ENCODE measurements at regions not wholly inside any gene's neighbourhood (a gene's known extent, or its start where the extent isn't known, plus 50 kb on each side); places are given as distances from the start of the nearest gene placed in this dataset.

- POLR2A ChIA-PET = no interaction called here
- no peaks in the 10 kb centered on the region for H3K79me2 ChIP-seq (ENCODE audit: insufficient read depth, low read length)
- H4K20me1 ChIP-seq (ENCODE audit: insufficient read depth, low read length) = no peaks in the 10 kb centered on the region
- in situ Hi-C loops (cut with HindIII; ENCODE audit: extremely low pct_ligation_motif_present, low pct_unique_long_range_greater_than_20kb) (loop anchor here (25.0 kb wide), 2 partner anchors 571 to 796 kb away; no protein-coding TSS in a partner anchor), intact Hi-C loops (cut with micrococcal nuclease; ENCODE audit: unreplicated experiment) (no loop called here)
- ATAC-seq (no peak), FAIRE-seq (no peak), DNase-seq (ENCODE audit: low spot score) (no peak)
- H2AFZ ChIP-seq (ENCODE audit: low read length) = no peak overlapping the region
- CTCF ChIA-PET (ENCODE audit: low intra/inter-chr PET ratio, low total read pairs) = no interaction called here
- WGBS (ENCODE audit: low lambda C conversion rate) = 38% methylated on average over 4 of the region's 4 CpGs
- no peaks in the 10 kb centered on the region for H3K4me1 ChIP-seq (ENCODE audit: insufficient read depth, low read length)
- H3K4me2 ChIP-seq (ENCODE audit: low read depth, low read length) = no peak overlapping the region
- no peak overlapping the region for H3K9ac ChIP-seq (ENCODE audit: insufficient read depth, low read depth, low read length)
- TF ChIP-seq ZFP36 (IDR thresholded peaks at IDR 0.05; ENCODE audit: borderline replicate concordance, low read depth, low read length, partially characterized antibody) (no peak), ZNF512B (CRISPR knock-in tag; IDR thresholded peaks at IDR 0.05; ENCODE audit: borderline replicate concordance) (no peak), POLR2AphosphoS2 (IDR thresholded peaks at IDR 0.05; ENCODE audit: low read depth, low read length) (no peak), EZH2 (conservative IDR thresholded peaks at IDR 0.05; ENCODE audit: low read depth, low read length) (no peak), TRIM22 (IDR thresholded peaks at IDR 0.05) (no peak), CREB1 (IDR thresholded peaks at IDR 0.05) (no peak), CREB1 (CRISPR knock-in tag; IDR thresholded peaks at IDR 0.05) (no peak), ARNT (IDR thresholded peaks at IDR 0.05) (no peak), ZBTB8A (CRISPR knock-in tag; IDR thresholded peaks at IDR 0.05; ENCODE audit: borderline replicate concordance, low read depth) (no peak), LBX2 (CRISPR knock-in tag; IDR thresholded peaks at IDR 0.05; ENCODE audit: borderline replicate concordance) (no peak), ZNF280B (CRISPR knock-in tag; IDR thresholded peaks at IDR 0.05; ENCODE audit: borderline replicate concordance) (no peak), HOXD1 (CRISPR knock-in tag; IDR thresholded peaks at IDR 0.05) (no peak), MAFG (CRISPR knock-in tag; IDR thresholded peaks at IDR 0.05) (no peak), ZNF207 (IDR thresholded peaks at IDR 0.05; ENCODE audit: borderline replicate concordance) (no peak), ZNF597 (CRISPR knock-in tag; IDR thresholded peaks at IDR 0.05) (no peak), ZNF784 (CRISPR knock-in tag; IDR thresholded peaks at IDR 0.05; ENCODE audit: borderline replicate concordance) (no peak)
- H3K27me3 ChIP-seq (ENCODE audit: control insufficient read depth in 1 of 2, insufficient read depth in 2 of 2, low read length in 2 of 2) = peaks cover 0 to 16% of the 10 kb centered on the region in 2 experiments; a peak in 4 of 5 replicates
- H3K4me3 ChIP-seq (replicated peaks in 1 of 3; ENCODE audit: insufficient read depth in 1 of 3, low read depth in 2 of 3, low read length in 3 of 3) = no peak overlapping the region
- H3K27ac ChIP-seq (ENCODE audit: extremely low read length, insufficient read depth, low read length) = no peak overlapping the region
- H3K36me3 ChIP-seq (replicated peaks in 1 of 2; ENCODE audit: control insufficient read depth in 1 of 2, insufficient read depth in 2 of 2, low read length in 2 of 2) = no peaks in the 10 kb centered on the region
- no peaks in the 10 kb centered on the region for H3K9me3 ChIP-seq (ENCODE audit: low read length)
- no TSS peak for BruUV-seq (replicated peaks)
Observed at GRCh38 chr13:97866346-97866745, 87.1 kb upstream of the IPO5 start.
